K562 (cell line): ENCODE measurements at regions not wholly inside any gene's neighbourhood (a gene's known extent, or its start where the extent isn't known, plus 50 kb on each side); places are given as distances from the start of the nearest gene placed in this dataset.

Experiments used
- ASH1L ChIP-seq: fragments of 450-650 bp; IDR thresholded peaks from 2 replicates; pipeline ENCODE4 v1.6.1; 2018; ENCODE audit warnings: borderline replicate concordance, mild to moderate bottlenecking, low read depth; ENCODE audit not compliant: partially characterized antibody
- EGR1 ChIP-seq: fragments of 450-650 bp; conservative IDR thresholded peaks from 2 replicates; pipeline ENCODE4 v1.6.1; 2017; ENCODE audit warnings: mild to moderate bottlenecking
- HDAC6 ChIP-seq: IDR thresholded peaks from 2 replicates; pipeline ENCODE4 v1.6.1; 2012; ENCODE audit warnings: low read depth, mild to moderate bottlenecking, control low read depth, inconsistent platforms, low read length, moderate library complexity
- ZEB2 ChIP-seq: fragments of 450-650 bp; IDR thresholded peaks from 2 replicates; pipeline ENCODE4 v1.6.1; 2016
- ZNF354B ChIP-seq: fragments of 250-450 bp; sonication (Bioruptor Pico); IDR thresholded peaks from 2 replicates; pipeline ENCODE4 v1.4.0; 2020
- TF ChIP-seq, protein P1 (sequence below): sonication (generic); formaldehyde crosslinking; IDR thresholded peaks from 2 replicates; pipeline ENCODE4 v1.8.1; 2023; ENCODE audit warnings: mild to moderate bottlenecking, missing genetic modification reagents
- TF ChIP-seq, protein P2 (sequence below): sonication (generic); formaldehyde crosslinking; IDR thresholded peaks from 2 replicates; pipeline ENCODE4 v1.8.1; 2023; ENCODE audit warnings: mild to moderate bottlenecking, missing genetic modification reagents
- TF ChIP-seq, protein P3 (sequence below): sonication (generic); formaldehyde crosslinking; IDR thresholded peaks from 2 replicates; pipeline ENCODE4 v1.8.0; 2022; ENCODE audit warnings: mild to moderate bottlenecking, missing genetic modification reagents, borderline replicate concordance
- TF ChIP-seq, protein P4 (sequence below): sonication (generic); formaldehyde crosslinking; IDR thresholded peaks from 2 replicates; pipeline ENCODE4 v1.8.1; 2022; ENCODE audit warnings: missing genetic modification reagents

DNA sequence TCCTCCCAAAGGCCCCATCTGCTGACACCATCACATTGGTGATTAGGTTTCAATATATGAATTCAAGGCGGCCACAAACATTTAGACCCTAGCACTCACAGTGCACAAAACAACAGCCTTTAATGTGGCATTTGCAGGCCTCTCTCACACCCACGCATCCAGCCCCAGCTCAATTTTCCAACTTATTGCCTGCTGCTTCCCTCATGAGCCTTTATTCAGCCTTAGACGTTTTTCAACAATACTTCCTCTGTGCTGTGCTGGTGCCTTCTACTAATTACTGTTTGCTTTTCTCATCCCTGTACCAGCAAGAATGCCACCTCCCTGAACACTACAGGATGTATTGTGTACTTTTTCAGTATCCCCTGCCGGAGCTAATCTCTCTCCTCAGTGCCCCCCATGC, 334.6 kb downstream of the GABRB3 start (continued):
- TF ChIP-seq, protein P1, sequence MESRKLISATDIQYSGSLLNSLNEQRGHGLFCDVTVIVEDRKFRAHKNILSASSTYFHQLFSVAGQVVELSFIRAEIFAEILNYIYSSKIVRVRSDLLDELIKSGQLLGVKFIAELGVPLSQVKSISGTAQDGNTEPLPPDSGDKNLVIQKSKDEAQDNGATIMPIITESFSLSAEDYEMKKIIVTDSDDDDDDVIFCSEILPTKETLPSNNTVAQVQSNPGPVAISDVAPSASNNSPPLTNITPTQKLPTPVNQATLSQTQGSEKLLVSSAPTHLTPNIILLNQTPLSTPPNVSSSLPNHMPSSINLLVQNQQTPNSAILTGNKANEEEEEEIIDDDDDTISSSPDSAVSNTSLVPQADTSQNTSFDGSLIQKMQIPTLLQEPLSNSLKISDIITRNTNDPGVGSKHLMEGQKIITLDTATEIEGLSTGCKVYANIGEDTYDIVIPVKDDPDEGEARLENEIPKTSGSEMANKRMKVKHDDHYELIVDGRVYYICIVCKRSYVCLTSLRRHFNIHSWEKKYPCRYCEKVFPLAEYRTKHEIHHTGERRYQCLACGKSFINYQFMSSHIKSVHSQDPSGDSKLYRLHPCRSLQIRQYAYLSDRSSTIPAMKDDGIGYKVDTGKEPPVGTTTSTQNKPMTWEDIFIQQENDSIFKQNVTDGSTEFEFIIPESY (CRISPR knock-in tag): no peak
- TF ChIP-seq, protein P2, sequence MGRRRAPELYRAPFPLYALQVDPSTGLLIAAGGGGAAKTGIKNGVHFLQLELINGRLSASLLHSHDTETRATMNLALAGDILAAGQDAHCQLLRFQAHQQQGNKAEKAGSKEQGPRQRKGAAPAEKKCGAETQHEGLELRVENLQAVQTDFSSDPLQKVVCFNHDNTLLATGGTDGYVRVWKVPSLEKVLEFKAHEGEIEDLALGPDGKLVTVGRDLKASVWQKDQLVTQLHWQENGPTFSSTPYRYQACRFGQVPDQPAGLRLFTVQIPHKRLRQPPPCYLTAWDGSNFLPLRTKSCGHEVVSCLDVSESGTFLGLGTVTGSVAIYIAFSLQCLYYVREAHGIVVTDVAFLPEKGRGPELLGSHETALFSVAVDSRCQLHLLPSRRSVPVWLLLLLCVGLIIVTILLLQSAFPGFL (CRISPR knock-in tag): no peak
- TF ChIP-seq, protein P3, sequence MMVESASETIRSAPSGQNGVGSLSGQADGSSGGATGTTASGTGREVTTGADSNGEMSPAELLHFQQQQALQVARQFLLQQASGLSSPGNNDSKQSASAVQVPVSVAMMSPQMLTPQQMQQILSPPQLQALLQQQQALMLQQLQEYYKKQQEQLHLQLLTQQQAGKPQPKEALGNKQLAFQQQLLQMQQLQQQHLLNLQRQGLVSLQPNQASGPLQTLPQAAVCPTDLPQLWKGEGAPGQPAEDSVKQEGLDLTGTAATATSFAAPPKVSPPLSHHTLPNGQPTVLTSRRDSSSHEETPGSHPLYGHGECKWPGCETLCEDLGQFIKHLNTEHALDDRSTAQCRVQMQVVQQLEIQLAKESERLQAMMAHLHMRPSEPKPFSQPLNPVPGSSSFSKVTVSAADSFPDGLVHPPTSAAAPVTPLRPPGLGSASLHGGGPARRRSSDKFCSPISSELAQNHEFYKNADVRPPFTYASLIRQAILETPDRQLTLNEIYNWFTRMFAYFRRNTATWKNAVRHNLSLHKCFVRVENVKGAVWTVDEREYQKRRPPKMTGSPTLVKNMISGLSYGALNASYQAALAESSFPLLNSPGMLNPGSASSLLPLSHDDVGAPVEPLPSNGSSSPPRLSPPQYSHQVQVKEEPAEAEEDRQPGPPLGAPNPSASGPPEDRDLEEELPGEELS (CRISPR knock-in tag): no peak
- TF ChIP-seq ZNF354B (CRISPR knock-in tag): no peak
- TF ChIP-seq HDAC6: no peak
- TF ChIP-seq, protein P4, sequence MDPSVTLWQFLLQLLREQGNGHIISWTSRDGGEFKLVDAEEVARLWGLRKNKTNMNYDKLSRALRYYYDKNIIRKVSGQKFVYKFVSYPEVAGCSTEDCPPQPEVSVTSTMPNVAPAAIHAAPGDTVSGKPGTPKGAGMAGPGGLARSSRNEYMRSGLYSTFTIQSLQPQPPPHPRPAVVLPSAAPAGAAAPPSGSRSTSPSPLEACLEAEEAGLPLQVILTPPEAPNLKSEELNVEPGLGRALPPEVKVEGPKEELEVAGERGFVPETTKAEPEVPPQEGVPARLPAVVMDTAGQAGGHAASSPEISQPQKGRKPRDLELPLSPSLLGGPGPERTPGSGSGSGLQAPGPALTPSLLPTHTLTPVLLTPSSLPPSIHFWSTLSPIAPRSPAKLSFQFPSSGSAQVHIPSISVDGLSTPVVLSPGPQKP (CRISPR knock-in tag): no peak
- TF ChIP-seq ZEB2: no peak
- TF ChIP-seq ASH1L: no peak
- TF ChIP-seq EGR1: no peak
